ENCODE measurements at regions not wholly inside any gene's neighbourhood (a gene's known extent, or its start where the extent isn't known, plus 50 kb on each side); places are given as distances from the start of the nearest gene placed in this dataset.
"Not testable (repeated sequence)": the region's sequence is repeated elsewhere in the genome, so short reads cannot be mapped to it uniquely, and the experiment has no call there.

DNA sequence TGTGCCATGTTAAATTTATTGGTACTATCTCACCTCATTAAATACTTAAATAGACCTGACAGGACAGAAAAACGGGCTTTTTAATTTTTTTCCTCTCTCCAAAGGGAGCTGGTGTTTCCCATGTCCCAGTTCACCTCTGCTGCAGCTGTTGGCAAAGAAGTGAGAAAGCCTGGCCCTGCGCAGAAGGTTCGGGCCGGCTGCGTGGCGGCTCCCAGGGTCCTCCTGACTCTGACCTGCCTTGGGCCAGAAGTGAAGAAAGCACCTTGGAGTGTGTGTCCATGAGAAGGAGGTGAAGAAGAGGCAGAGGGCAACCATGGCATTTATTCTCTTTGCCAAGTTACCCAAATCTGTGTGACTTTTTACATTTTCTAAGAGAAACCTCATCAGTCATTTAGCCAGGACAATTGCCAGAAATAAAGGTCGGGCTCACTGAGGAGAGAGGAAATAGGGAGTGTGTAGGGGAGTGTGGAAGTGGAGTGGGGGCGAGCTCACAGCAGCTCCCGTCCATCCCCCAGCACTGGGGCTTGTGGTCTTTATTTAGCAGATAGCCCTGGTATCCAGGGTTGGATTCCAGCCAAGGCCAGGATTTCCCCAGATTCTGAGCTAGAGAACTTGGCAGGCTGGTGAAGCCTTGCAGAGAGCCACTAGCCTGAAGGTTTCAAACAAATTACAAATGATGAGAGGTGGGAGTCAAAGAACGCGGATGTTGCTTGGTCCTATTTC is 102.4 kb upstream of the CADM1 start:
- no peak for DNase-seq (ENCODE audit: low read depth in 2 of 2)

DNA sequence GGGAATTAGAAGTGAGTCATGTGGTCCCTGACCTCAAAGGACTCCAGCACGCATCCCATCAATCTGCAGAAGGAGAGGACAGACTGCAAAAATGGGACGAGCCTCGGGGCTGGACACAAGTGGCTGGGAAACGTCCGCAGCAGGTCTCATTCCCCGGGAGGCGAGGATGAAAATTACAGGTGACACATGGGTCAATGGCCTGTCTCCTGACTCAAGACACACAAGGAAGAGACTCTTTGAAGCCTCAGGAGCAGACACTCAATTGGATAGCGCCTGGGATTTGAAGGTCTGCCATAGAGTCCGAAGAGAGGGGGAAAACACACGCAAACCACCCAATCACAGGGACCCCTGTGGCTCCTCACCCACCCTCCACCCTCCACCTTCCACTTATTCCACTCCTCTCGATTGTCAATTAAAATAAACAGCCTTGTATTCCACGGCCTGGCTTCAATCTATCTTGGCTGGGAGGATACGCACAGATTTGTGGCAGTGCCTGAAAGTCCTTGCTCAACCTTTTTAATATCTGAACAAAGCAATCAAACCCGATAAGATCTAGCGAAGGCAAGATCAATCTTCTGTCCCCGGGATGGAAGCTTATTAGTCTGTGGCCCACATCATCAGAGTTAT is 101.8 kb upstream of the CADM1 start:
- no peak for DNase-seq (ENCODE audit: low read depth in 2 of 2)

DNA sequence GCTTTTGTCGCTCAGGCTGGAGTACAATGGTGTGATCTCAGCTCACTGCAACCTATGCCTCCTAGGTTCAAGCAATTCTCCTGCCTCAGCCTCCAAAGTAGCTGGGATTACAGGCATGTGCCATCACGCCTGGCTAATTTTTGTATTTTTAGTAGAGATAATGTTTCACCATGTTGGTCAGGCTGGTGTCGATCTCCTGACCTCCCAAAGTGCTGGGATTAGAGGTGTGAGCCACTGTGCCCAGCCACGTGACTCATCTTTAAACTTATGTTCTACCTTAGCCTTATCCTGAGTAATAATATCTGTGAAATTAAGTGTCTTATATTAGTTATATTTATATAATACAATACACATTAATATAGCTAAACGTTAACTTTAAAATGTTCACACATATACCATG is 101.2 kb upstream of the CADM1 start:
- not testable (repeated sequence) for DNase-seq (ENCODE audit: low read depth in 2 of 2)

DNA sequence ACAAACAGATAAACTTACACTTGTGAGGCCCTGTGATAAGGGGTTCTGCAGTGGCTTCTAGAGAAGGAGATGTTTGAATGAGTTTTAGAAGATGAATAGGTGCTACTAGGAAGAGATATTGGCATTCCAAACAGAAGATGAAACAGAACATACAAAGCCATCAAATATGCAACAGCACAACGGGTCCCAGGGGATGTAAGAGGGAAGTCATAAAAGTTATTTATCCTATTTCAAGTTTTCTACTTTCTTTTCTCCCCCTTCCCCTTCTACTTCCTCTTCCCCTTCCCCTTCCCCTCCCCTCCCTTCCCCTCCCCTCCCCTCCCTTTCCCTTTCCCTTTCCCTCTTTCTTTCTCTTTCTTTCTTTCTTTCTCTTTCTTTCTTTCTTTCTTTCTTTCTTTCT is 94.9 kb upstream of the CADM1 start:
- DNase-seq (ENCODE audit: low read depth in 2 of 2) = no peak

DNA sequence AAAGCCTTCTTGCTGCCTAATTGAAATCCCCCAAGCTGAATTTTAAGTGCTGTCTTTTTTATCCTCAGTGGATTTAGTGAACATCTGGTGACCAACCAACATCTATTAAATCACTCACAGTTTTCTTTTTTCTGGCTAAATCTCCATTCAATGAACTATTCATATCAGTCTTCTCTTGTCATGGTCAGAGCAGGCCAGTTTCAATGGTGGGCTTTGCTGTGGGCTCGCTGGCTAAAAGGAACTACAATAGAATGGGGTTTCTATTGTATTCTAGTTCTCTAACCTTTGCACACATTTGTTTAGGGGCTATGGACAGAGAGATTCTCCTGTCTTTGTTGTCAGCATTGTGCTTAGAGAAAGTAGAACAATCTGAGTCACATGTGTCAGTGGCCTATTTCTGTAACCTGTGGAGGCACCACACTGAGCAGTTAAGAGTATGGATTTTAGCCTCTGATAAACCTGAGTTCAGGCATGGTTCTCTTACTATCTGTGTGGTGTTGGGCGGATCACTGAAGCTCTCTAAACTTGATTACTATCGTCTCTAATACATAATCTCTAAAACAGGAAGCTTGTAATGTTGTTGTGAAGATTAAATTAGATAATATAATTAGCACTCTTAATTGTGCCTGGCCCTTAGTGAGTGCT is 94.2 kb upstream of the CADM1 start:
- DNase-seq (ENCODE audit: low read depth in 2 of 2) = no peak

GRCh38 chr11:115591380-115591779 is 87.2 kb upstream of the CADM1 start:
- DNase-seq (ENCODE audit: low read depth in 2 of 2) = no peak

DNA sequence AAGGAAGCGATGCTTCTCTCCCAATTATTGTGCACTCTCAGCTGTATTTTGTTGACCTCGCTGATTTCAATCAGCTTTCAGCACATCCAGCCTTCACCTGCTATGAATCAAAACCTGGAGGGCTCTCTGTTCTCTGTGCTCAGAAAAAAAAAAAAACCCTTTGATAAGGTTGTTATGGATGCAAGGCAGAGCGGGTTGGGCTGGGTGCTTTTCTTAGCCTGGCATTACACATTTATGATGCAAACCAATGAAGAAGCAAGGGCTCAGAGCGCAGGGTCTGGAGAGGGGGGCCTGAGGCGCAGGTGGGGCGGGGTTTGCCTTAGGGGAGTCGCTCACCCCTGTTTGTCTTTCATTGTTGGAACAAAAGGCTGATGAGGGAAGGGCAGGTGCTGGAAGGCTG is 86.0 kb upstream of the CADM1 start:
- no peak for DNase-seq (ENCODE audit: low read depth in 2 of 2)

DNA sequence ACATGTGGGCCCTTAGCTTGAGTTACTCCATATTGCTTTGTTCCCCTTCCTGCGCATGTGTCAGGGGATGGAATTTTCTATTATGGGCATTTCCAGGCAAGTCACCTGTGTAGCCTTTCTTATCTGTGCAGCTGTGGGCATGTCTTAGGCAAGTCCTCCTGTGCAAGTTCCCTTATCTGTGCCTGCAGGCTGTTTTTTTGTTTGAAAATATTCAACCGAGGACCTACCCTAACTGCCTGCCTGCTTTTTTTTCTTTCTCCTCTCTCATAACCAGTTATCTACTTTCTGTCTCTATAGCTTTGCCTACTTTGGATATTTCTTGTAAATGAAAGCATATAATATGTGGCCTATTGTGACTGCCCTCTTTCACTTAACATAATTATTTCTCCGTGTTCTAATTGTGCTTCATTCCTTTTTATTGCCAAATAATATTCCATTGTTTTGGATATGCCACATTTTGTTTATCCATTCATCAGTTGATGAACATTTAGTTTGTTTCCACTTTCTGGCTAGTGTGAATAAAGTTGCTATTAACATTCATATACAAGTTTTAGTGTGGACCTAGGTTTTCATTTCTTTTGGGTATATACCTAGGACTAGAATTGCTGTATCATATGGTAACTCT is 83.6 kb upstream of the CADM1 start:
- DNase-seq (ENCODE audit: low read depth in 2 of 2) = no peak

DNA sequence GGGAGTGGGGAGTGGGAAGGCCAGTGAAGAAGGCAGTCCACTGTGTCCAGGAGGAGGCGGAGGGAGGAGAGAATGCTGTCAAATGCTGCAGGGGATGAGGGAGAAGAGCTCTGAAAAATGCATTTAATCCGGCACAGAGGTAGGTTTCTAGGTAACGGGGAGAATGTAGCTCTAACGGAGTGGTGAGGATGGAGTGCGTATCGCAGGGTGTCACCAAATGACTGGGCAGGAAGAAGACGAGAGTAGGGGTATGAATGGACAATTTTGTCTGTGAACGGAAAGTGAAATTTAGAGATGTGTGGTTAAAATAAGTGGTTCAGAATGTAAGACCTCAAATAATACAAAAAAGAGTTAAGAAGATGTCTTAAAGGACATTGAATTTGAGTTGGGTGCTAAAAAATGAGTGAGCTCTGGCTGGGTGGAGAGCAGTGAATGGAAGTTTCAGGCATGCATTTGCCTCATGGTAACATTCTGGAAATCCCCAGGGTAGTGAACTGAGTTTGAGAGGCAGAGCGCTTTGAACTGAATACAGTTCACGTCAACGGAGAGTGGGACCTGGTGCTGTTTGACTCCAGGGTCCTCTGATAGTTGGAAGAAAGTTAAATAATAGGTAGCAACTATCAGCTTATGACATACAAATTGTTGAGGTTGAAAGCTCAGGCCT is 81.3 kb upstream of the CADM1 start:
- DNase-seq (ENCODE audit: low read depth in 2 of 2) = no peak

DNA sequence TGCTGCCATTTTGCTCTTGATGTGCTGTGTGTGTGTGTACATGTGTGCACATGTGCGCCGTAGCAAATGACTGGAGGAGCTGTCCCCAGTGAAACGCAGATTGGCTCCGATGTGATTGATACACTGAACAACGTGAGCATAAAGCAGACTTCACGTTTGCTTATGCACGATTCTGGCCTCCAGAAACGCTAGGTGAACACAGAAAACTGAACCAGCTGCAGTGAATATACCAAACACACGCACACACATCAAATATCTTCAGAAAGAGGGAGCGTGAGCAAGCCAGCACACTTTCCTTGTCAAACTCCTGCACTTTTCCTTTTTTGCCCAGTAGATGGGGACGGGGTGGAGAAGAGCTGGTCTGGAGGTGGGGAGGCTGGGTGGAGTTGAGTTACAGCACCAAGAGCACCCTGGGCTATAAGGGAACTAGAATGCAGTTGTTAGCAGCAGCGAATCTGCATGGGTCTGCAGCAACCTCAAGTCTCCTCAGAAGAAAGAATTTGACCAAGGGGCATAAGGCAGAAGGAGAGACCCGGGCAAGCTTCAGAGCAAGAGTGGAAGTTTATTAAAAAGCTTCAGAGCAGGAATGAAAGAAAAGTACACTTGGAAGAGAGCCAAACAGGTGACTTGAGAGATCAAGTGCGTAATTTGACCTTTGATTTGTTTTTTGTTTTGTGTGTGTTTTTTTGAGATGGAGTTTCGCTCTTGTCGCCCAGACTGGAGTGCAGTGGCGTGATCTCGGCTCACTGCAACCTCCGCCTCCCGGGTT is 77.8 kb upstream of the CADM1 start:
- no peak for DNase-seq (ENCODE audit: low read depth in 2 of 2)

DNA sequence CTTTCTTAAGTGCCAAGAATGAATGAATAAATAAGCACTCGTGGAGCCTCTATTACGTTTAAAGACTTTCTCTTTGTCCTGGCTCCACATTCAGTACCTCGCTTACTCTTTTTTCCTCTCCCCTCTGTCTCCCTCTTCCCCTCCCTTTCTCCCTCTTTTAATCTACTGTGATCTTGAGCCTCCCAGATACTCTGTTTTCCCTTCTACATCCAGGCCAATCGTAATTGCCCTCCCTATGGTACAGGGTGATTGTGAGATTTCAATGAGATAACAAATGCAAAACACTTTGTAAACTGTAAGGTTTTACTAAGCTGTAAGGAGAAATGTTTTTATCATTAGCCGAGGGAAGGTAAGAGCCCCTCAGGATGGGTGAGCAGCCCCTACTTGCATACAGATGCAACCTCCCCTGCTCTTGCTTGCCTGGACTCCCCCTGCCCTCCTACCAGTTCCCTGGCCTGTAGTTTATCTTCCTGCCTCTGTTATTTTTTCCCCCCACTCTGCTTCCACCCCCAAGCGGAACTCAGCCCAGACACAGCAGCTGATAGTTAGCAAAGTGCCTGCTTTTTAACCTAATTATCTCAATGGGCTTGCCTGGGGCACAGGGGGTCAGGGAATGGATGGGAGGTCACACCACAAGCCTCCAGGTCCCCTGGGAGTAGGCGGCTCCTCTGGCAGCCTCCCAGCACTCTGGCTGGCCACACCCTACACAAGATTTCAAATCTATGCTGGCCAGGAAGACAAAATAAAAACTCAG is 76.9 kb upstream of the CADM1 start:
- DNase-seq (ENCODE audit: low read depth in 2 of 2) = no peak

GRCh38 chr11:115580416-115580815 is 76.2 kb upstream of the CADM1 start:
- no peak for DNase-seq (ENCODE audit: low read depth in 2 of 2)

- DNase-seq (ENCODE audit: low read depth in 2 of 2) = no peak
Observed at GRCh38 chr11:115579181-115579825, 75.1 kb upstream of the CADM1 start.

GRCh38 chr11:115578275-115578674 is 74.1 kb upstream of the CADM1 start:
- no peak for DNase-seq (ENCODE audit: low read depth in 2 of 2)

DNA sequence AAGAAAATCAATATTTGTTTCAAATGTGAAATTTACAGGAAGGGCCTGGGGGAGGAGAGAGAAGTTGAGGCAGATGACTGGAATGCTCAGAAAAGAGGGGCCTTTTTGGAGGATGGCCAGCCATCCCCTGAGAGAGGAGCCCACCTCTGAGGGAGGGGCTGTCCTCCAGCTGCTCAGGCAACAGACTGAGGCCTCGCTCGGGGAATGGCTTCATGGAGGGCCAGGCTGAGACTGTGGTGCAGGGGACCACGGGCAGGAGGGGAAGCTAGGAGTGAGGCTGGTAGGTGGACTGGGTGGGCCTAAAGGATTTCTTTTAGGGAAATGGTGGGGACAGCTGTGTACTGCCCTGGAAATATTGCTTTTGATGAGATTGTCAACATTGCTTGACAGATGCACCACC is 73.5 kb upstream of the CADM1 start:
- DNase-seq (ENCODE audit: low read depth in 2 of 2) = no peak

DNA sequence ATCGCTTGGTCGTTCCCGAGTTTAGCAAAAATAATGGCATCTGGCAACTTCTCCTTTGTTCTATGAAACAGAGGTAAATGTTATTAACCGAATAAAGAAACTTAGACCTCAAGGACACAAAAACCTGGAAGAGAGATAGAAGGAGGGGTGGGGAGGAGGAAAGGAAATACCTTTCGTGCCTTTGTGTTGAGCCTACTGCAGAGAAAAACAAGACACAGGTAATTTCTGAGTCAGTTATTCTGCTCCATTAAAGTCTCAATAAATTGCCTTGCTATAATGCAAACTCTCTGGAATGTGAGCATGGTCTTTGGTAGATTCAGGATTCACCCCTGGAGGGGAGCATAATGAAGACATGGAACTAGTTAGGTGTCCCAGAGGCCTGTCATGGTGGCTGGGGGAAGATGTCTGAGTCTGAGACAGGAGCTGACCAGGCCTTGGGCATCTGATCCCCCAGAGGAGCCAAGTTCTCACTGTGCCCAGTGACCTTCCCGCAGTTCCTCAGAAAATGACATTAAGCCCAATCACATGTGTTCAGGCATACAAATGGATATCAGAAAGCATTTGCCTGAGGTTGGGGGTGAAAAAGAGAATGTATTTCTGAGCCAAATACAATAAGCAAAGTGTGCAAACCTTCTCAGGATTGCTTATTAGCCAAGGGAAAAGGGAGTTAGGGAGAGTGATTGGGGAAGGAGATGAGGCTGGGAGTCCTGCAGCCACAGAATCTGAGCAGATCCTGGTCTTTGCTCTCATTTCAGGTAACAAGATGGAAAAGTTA is 72.6 kb upstream of the CADM1 start:
- DNase-seq (ENCODE audit: low read depth in 2 of 2) = no peak

DNA sequence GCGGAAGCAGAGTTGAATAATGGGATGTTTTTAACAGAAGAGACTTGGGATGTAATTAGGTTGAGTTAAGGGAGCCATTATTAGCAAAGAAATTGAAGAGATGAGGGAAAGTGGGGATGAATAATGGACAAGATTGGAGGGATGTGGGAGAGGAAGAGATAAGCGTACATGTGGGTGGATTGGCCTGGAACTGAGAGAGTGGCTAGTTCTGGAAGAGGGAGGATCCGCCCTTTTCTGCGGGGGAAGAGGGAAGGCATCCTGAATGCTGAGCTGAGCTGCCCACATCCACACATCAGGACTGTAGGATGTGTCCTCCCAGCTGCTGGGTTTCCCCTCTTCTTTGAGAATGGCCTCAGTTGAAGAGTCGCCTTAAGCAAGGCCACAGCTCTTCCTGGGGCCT is 68.3 kb upstream of the CADM1 start:
- no peak for DNase-seq (ENCODE audit: low read depth in 2 of 2)

GRCh38 chr11:115566180-115566764 is 62.1 kb upstream of the CADM1 start:
- DNase-seq (ENCODE audit: low read depth in 2 of 2) = no peak

- DNase-seq (ENCODE audit: low read depth in 2 of 2) = no peak
Observed at GRCh38 chr11:115564851-115565250, 60.6 kb upstream of the CADM1 start.
